CD14-positive monocyte (primary cell): ENCODE measurements at regions not wholly inside any gene's neighbourhood (a gene's known extent, or its start where the extent isn't known, plus 50 kb on each side); places are given as distances from the start of the nearest gene placed in this dataset.

Experiments used
- DNase-seq, 3 donors: peaks; one replicate each; pipeline ENCODE4 v3.0.0-alpha.2; 2011 to 2022
- H2AFZ ChIP-seq: 2 replicates; pipeline ENCODE4 v1.6.0; 2012; ENCODE audit warnings: mild to moderate bottlenecking, low read depth, low read length, inconsistent platforms; ENCODE audit not compliant: insufficient read depth, poor library complexity, severe bottlenecking
- H3K27ac ChIP-seq, 2 donors: 1 replicate in 1 of 2; 2 replicates in 1 of 2; pipeline ENCODE4 v1.5.1; 2012 to 2013; ENCODE audit warnings: low read length in 2 of 2, control low read depth in 1 of 2, inconsistent platforms in 1 of 2, low read depth in 1 of 2, mild to moderate bottlenecking in 1 of 2
- H3K27me3 ChIP-seq, 2 donors: one replicate each; pipeline versions ENCODE4 v1.6.0 to v1.6.1; 2011 to 2013; ENCODE audit warnings: low read length in 2 of 2; ENCODE audit not compliant: control insufficient read depth in 2 of 2, insufficient read depth in 2 of 2
- H3K36me3 ChIP-seq, 2 donors: replicated peaks in 1 of 2; 1 replicate in 1 of 2; 2 replicates in 1 of 2; pipeline versions ENCODE4 v1.5.1 to v1.6.1; 2012 to 2013; ENCODE audit warnings: low read length in 2 of 2, control low read depth in 1 of 2, inconsistent platforms in 1 of 2, mild to moderate bottlenecking in 1 of 2; ENCODE audit not compliant: insufficient read depth in 2 of 2, control insufficient read depth in 1 of 2
- H3K4me1 ChIP-seq, 2 donors: 1 replicate in 1 of 2; 2 replicates in 1 of 2; pipeline versions ENCODE4 v1.5.1 to v1.6.1; 2012 to 2013; ENCODE audit warnings: low read length in 2 of 2, control low read depth in 1 of 2, inconsistent platforms in 1 of 2, mild to moderate bottlenecking in 1 of 2, moderate library complexity in 1 of 2; ENCODE audit not compliant: insufficient read depth in 2 of 2, control insufficient read depth in 1 of 2
- H3K4me2 ChIP-seq: replicated peaks from 2 replicates; pipeline ENCODE3; 2012; ENCODE audit warnings: low read length, moderate library complexity, mild to moderate bottlenecking; ENCODE audit not compliant: poor library complexity, severe bottlenecking; ENCODE audit errors: extremely low read depth
- H3K4me3 ChIP-seq, 3 experiments: fragments of 200-600 bp in 1 of 3; sonication (generic) in 1 of 3; replicated peaks in 1 of 3; 1 replicate in 2 of 3; 2 replicates in 1 of 3; pipeline ENCODE4 v1.5.1; 2011 to 2013; ENCODE audit warnings: low read length in 3 of 3, mild to moderate bottlenecking in 3 of 3, control low read depth in 2 of 3, low read depth in 2 of 3, inconsistent platforms in 1 of 3, moderate library complexity in 1 of 3
- H3K79me2 ChIP-seq: 2 replicates; pipeline ENCODE4 v1.6.0; 2012; ENCODE audit warnings: mild to moderate bottlenecking, control low read depth, inconsistent platforms, low read length, moderate library complexity; ENCODE audit not compliant: insufficient read depth
- H3K9ac ChIP-seq: 2 replicates; pipeline ENCODE4 v1.6.0; 2017; ENCODE audit warnings: low read length, mild to moderate bottlenecking; ENCODE audit not compliant: insufficient read depth, poor library complexity, severe bottlenecking
- H3K9me3 ChIP-seq, 2 donors: replicated peaks in 1 of 2; 1 replicate in 1 of 2; 2 replicates in 1 of 2; pipeline versions ENCODE4 v1.5.1 to v1.6.1; 2012 to 2013; ENCODE audit warnings: low read length in 2 of 2, control low read depth in 1 of 2; ENCODE audit not compliant: control insufficient read depth in 1 of 2, insufficient read depth in 1 of 2
- H4K20me1 ChIP-seq: 2 replicates; pipeline ENCODE4 v1.6.0; 2012; ENCODE audit warnings: mild to moderate bottlenecking, low read length, control low read depth, moderate library complexity; ENCODE audit not compliant: insufficient read depth
- H3K27ac Mint-ChIP-seq, 7 donors: one replicate each; pipeline ENCODE4 v1.8.0; 2020; ENCODE audit warnings: mild to moderate bottlenecking in 7 of 7, mixed read lengths in 7 of 7, moderate library complexity in 6 of 7, inconsistent platforms in 2 of 7
- H3K27me3 Mint-ChIP-seq, 3 donors: one replicate each; pipeline ENCODE4 v1.8.0; 2021 to 2022; ENCODE audit warnings: low read depth in 3 of 3, mild to moderate bottlenecking in 3 of 3, mixed read lengths in 3 of 3, moderate library complexity in 3 of 3, inconsistent platforms in 1 of 3
- H3K36me3 Mint-ChIP-seq, 2 donors: one replicate each; pipeline ENCODE4 v1.8.0; 2020; ENCODE audit warnings: mixed read lengths in 2 of 2, inconsistent platforms in 1 of 2, mild to moderate bottlenecking in 1 of 2
- H3K4me1 Mint-ChIP-seq: one replicate; pipeline ENCODE4 v1.8.0; 2020; ENCODE audit warnings: mild to moderate bottlenecking, mixed read lengths
- H3K4me3 Mint-ChIP-seq, 2 donors: one replicate each; pipeline ENCODE4 v1.8.0; 2020; ENCODE audit warnings: mild to moderate bottlenecking in 2 of 2, mixed read lengths in 2 of 2, moderate library complexity in 1 of 2
- H3K9me3 Mint-ChIP-seq, 7 donors: one replicate each; pipeline ENCODE4 v1.8.0; 2020 to 2022; ENCODE audit warnings: mixed read lengths in 7 of 7, mild to moderate bottlenecking in 6 of 7, moderate library complexity in 6 of 7, inconsistent platforms in 2 of 7
- WGBS: methylation state at CpG from one replicate; pipeline ENCODE4 v1.1.5; 2013; ENCODE audit warnings: missing lambda C conversion rate; ENCODE audit not compliant: insufficient coverage; 5-methylcytosine and 5-hydroxymethylcytosine counted together
- intact Hi-C, 2 donors: fragments of 100-400 bp; cut with micrococcal nuclease; formaldehyde crosslinking; loops; one replicate each; pipeline versions ENCODE4 v1.15.0 to v1.15.1; 2023
- TF ChIP-seq, protein P1 (sequence below): fragments of 200-600 bp; IDR thresholded peaks from one replicate; pipeline ENCODE4 v1.8.0; 2022; ENCODE audit warnings: antibody characterized with exemption, mild to moderate bottlenecking

- H3K27ac ChIP-seq = peak overlapping the region; percentile 68 to 91
- WGBS = no CpG with 5 or more reads among the region's 1 CpG
- peaks cover 73% of the 10 kb centered on the region for H3K4me1 Mint-ChIP-seq
- TF ChIP-seq, protein P1, sequence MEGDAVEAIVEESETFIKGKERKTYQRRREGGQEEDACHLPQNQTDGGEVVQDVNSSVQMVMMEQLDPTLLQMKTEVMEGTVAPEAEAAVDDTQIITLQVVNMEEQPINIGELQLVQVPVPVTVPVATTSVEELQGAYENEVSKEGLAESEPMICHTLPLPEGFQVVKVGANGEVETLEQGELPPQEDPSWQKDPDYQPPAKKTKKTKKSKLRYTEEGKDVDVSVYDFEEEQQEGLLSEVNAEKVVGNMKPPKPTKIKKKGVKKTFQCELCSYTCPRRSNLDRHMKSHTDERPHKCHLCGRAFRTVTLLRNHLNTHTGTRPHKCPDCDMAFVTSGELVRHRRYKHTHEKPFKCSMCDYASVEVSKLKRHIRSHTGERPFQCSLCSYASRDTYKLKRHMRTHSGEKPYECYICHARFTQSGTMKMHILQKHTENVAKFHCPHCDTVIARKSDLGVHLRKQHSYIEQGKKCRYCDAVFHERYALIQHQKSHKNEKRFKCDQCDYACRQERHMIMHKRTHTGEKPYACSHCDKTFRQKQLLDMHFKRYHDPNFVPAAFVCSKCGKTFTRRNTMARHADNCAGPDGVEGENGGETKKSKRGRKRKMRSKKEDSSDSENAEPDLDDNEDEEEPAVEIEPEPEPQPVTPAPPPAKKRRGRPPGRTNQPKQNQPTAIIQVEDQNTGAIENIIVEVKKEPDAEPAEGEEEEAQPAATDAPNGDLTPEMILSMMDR = no peak
- peak overlapping the region; percentile 95 to 99 (median 97) for H3K27ac Mint-ChIP-seq
- peaks cover 19 to 25% of the 10 kb centered on the region in 2 donors for H3K36me3 Mint-ChIP-seq
- peaks cover 33% of the 10 kb centered on the region for H3K79me2 ChIP-seq
- H3K36me3 ChIP-seq = peaks cover 0 to 2% of the 10 kb centered on the region in 2 donors
- no peaks in the 10 kb centered on the region for H4K20me1 ChIP-seq
- peak in 1 of 3 donors; percentile 39 for DNase-seq
- peak overlapping the region in 1 of 3 experiments; percentile 43 for H3K4me3 ChIP-seq
- H3K9me3 ChIP-seq = peaks cover 2 to 4% of the 10 kb centered on the region in 2 donors
- peaks cover 0 to 2% (median 0%) of the 10 kb centered on the region in 3 donors for H3K27me3 Mint-ChIP-seq
- H3K9me3 Mint-ChIP-seq = peaks cover 4 to 8% (median 5%) of the 10 kb centered on the region in 7 donors
- peak overlapping the region; percentile 4 for H2AFZ ChIP-seq
- H3K4me1 ChIP-seq = peaks cover 63 to 76% of the 10 kb centered on the region in 2 donors
- intact Hi-C loops = loop anchor here (10.0 kb wide), 1 partner anchor 286 kb away; the partner anchor contains the start of gene IL15 (in 2 of the 2)
- H3K4me2 ChIP-seq = peak overlapping the region; percentile 44
- no peaks in the 10 kb centered on the region for H3K27me3 ChIP-seq
- no peak overlapping the region for H3K9ac ChIP-seq
- H3K4me3 Mint-ChIP-seq = no peak overlapping the region
These were observed 127.9 kb downstream of the ZNF330 start for GRCh38 chr4:141348573-141348972.

GRCh38 chr4:141349236-141349635 lies 128.5 kb downstream of the ZNF330 start:
- Histone ChIP-seq H3K27me3 (no peaks in the 10 kb centered on the region), H2AFZ (no peak overlapping the region), H3K36me3 (peaks cover 3 to 9% of the 10 kb centered on the region in 2 donors), H3K4me3 (peak overlapping the region in 1 of 3 experiments; percentile 43), H3K9ac (no peak overlapping the region), H3K4me1 (peaks cover 69 to 81% of the 10 kb centered on the region in 2 donors), H3K4me2 (peak overlapping the region; percentile 44), H3K27ac (peak overlapping the region; percentile 68 to 91), H3K79me2 (peaks cover 34% of the 10 kb centered on the region), H4K20me1 (no peaks in the 10 kb centered on the region), H3K9me3 (peaks cover 9 to 11% of the 10 kb centered on the region in 2 donors)
- peaks cover 77% of the 10 kb centered on the region for H3K4me1 Mint-ChIP-seq
- H3K27me3 Mint-ChIP-seq = peaks cover 0 to 2% (median 0%) of the 10 kb centered on the region in 3 donors
- peaks cover 11 to 14% (median 11%) of the 10 kb centered on the region in 7 donors for H3K9me3 Mint-ChIP-seq
- no peak for DNase-seq
- peaks cover 20 to 29% of the 10 kb centered on the region in 2 donors for H3K36me3 Mint-ChIP-seq
- TF ChIP-seq, protein P1 = no peak
- no peak overlapping the region for H3K4me3 Mint-ChIP-seq
- peak overlapping the region; percentile 95 to 99 (median 97) for H3K27ac Mint-ChIP-seq
- intact Hi-C loops = loop anchor here (10.0 kb wide), 1 partner anchor 286 kb away; the partner anchor contains the start of gene IL15 (in 2 of the 2)
